H9 (cell line): ENCODE measurements at regions not wholly inside any gene's neighbourhood (a gene's known extent, or its start where the extent isn't known, plus 50 kb on each side); places are given as distances from the start of the nearest gene placed in this dataset.

ENCODE experiments used
- DNase-seq: peaks from one replicate; pipeline ENCODE4 v3.0.0-alpha.2; 2017
- H2AFZ ChIP-seq: one replicate; pipeline ENCODE4 v1.6.1; 2013; ENCODE audit warnings: mild to moderate bottlenecking, low read length, control low read depth, moderate library complexity
- H2AK5ac ChIP-seq: 2 replicates; pipeline ENCODE4 v1.6.1; 2013; ENCODE audit warnings: low read length, control low read depth, mixed read lengths; ENCODE audit not compliant: insufficient read length
- H2BK120ac ChIP-seq: one replicate; pipeline ENCODE4 v1.6.1; 2013; ENCODE audit warnings: low read depth, mild to moderate bottlenecking, low read length, control low read depth, inconsistent platforms; ENCODE audit not compliant: poor library complexity, severe bottlenecking
- H2BK12ac ChIP-seq: 2 replicates; pipeline ENCODE4 v1.6.1; 2013; ENCODE audit warnings: low read length, control low read depth, mixed read lengths, low read depth; ENCODE audit not compliant: insufficient read length
- H2BK15ac ChIP-seq: 2 replicates; pipeline ENCODE4 v1.6.1; 2013; ENCODE audit warnings: low read depth, low read length, control low read depth
- H2BK20ac ChIP-seq: one replicate; pipeline ENCODE4 v1.6.1; 2013; ENCODE audit warnings: low read depth, mild to moderate bottlenecking, low read length, control low read depth, inconsistent platforms; ENCODE audit not compliant: poor library complexity, severe bottlenecking
- H2BK5ac ChIP-seq: 2 replicates; pipeline ENCODE4 v1.6.1; 2013; ENCODE audit warnings: low read length, control low read depth, mixed read lengths; ENCODE audit not compliant: insufficient read length
- H3K14ac ChIP-seq: 2 replicates; pipeline ENCODE4 v1.6.1; 2013; ENCODE audit warnings: low read length, control low read depth; ENCODE audit not compliant: insufficient read depth
- H3K18ac ChIP-seq: 2 replicates; pipeline ENCODE4 v1.6.1; 2013; ENCODE audit warnings: low read depth, mild to moderate bottlenecking, mixed read lengths, low read length, control low read depth; ENCODE audit not compliant: insufficient read length
- H3K23ac ChIP-seq: 2 replicates; pipeline ENCODE4 v1.6.1; 2013; ENCODE audit warnings: low read length, control low read depth, mixed read lengths, low read depth; ENCODE audit not compliant: insufficient read length
- H3K23me2 ChIP-seq: 2 replicates; pipeline ENCODE4 v1.6.1; 2013; ENCODE audit warnings: low read depth, mild to moderate bottlenecking, mixed read lengths, low read length, control low read depth; ENCODE audit not compliant: insufficient read length, poor library complexity, severe bottlenecking
- H3K27ac ChIP-seq: 2 replicates; pipeline ENCODE4 v1.5.1; 2013; ENCODE audit warnings: low read length, control low read depth, mixed read lengths, low read depth; ENCODE audit not compliant: insufficient read length
- H3K27me3 ChIP-seq: 2 replicates; pipeline ENCODE4 v1.6.1; 2013; ENCODE audit warnings: low read length, control low read depth, inconsistent platforms; ENCODE audit not compliant: insufficient read depth
- H3K4ac ChIP-seq: 2 replicates; pipeline ENCODE4 v1.6.1; 2013; ENCODE audit warnings: low read depth, mild to moderate bottlenecking, control low read depth, inconsistent platforms, low read length, moderate library complexity
- H3K4me1 ChIP-seq: 2 replicates; pipeline ENCODE4 v1.6.1; 2013; ENCODE audit warnings: low read length, control low read depth, inconsistent platforms; ENCODE audit not compliant: insufficient read depth
- H3K4me2 ChIP-seq: 2 replicates; pipeline ENCODE4 v1.6.1; 2013; ENCODE audit warnings: low read length, control low read depth, mixed read lengths; ENCODE audit not compliant: insufficient read length, insufficient read depth
- H3K56ac ChIP-seq: 2 replicates; pipeline ENCODE4 v1.6.1; 2013; ENCODE audit warnings: low read depth, mild to moderate bottlenecking, mixed read lengths, low read length, control low read depth; ENCODE audit not compliant: insufficient read length
- H3K79me1 ChIP-seq: 2 replicates; pipeline ENCODE4 v1.6.1; 2013; ENCODE audit warnings: low read depth, mild to moderate bottlenecking, moderate library complexity, low read length, control low read depth, inconsistent platforms; ENCODE audit not compliant: insufficient read depth, poor library complexity, severe bottlenecking
- H3K79me2 ChIP-seq: 2 replicates; pipeline ENCODE4 v1.6.1; 2013; ENCODE audit warnings: low read length, control low read depth, inconsistent platforms; ENCODE audit not compliant: insufficient read depth
- H3K9ac ChIP-seq: 2 replicates; pipeline ENCODE4 v1.6.1; 2013; ENCODE audit warnings: low read length, control low read depth, mixed read lengths; ENCODE audit not compliant: insufficient read length; ENCODE audit errors: extremely low read depth
- H3K9me3 ChIP-seq: one replicate; pipeline ENCODE4 v1.6.1; 2013; ENCODE audit warnings: low read depth, low read length, inconsistent platforms; ENCODE audit not compliant: control insufficient read depth
- H3T11ph ChIP-seq: one replicate; pipeline ENCODE4 v1.6.1; 2013; ENCODE audit warnings: mild to moderate bottlenecking, low read length, control low read depth, inconsistent platforms
- H4K20me1 ChIP-seq: one replicate; pipeline ENCODE4 v1.6.1; 2013; ENCODE audit not compliant: control insufficient read depth, insufficient read length, insufficient read depth
- H4K5ac ChIP-seq: 2 replicates; pipeline ENCODE4 v1.6.1; 2013; ENCODE audit warnings: low read depth, mild to moderate bottlenecking, mixed read lengths, low read length, control low read depth; ENCODE audit not compliant: insufficient read length
- H4K8ac ChIP-seq: replicated peaks from 2 replicates; pipeline ENCODE4 v1.6.1; 2013; ENCODE audit warnings: low read length, control low read depth, mixed read lengths, low read depth; ENCODE audit not compliant: insufficient read length
- H4K91ac ChIP-seq: 2 replicates; pipeline ENCODE4 v1.6.1; 2013; ENCODE audit warnings: low read depth, mild to moderate bottlenecking, moderate library complexity, mixed read lengths, low read length, control low read depth; ENCODE audit not compliant: insufficient read length
- H3K27ac Mint-ChIP-seq, 3 experiments: 2 replicates in 2 of 3; 3 replicates in 1 of 3; pipeline ENCODE4 v1.8.0; 2020 to 2021; ENCODE audit warnings: mixed read lengths in 3 of 3, mild to moderate bottlenecking in 1 of 3, moderate library complexity in 1 of 3
- H3K27me3 Mint-ChIP-seq: 2 replicates; pipeline ENCODE4 v1.8.0; 2021; ENCODE audit warnings: low read depth, mild to moderate bottlenecking, moderate library complexity, mixed read lengths
- H3K36me3 Mint-ChIP-seq, 3 experiments: 2 replicates in 2 of 3; 3 replicates in 1 of 3; pipeline ENCODE4 v1.8.0; 2020 to 2021; ENCODE audit warnings: low read depth in 3 of 3, mixed read lengths in 3 of 3; ENCODE audit not compliant: insufficient read depth in 1 of 3
- H3K4me1 Mint-ChIP-seq, 2 experiments: 2 replicates each; pipeline ENCODE4 v1.8.0; 2020; ENCODE audit warnings: mixed read lengths in 2 of 2
- H3K4me3 Mint-ChIP-seq, 2 experiments: 2 replicates in 1 of 2; 3 replicates in 1 of 2; pipeline ENCODE4 v1.8.0; 2020 to 2021; ENCODE audit warnings: mild to moderate bottlenecking in 2 of 2, mixed read lengths in 2 of 2, moderate library complexity in 1 of 2
- H3K9me3 Mint-ChIP-seq, 2 experiments: 2 replicates in 1 of 2; 3 replicates in 1 of 2; pipeline ENCODE4 v1.8.0; 2020; ENCODE audit warnings: mild to moderate bottlenecking in 2 of 2, mixed read lengths in 2 of 2, moderate library complexity in 1 of 2
- CTCF ChIP-seq: fragments of 200-600 bp; sonication (generic); conservative IDR thresholded peaks from 3 replicates; pipeline ENCODE4 v1.8.0; 2021; ENCODE audit warnings: antibody characterized with exemption, mild to moderate bottlenecking
- WGBS: extraction: QIAGEN DNeasy Blood & Tissue Kit; methylation state at CpG from one replicate; pipeline ENCODE4 v1.1.7; 2013; ENCODE audit warnings: missing lambda C conversion rate, low lambda C conversion rate, mixed read lengths; ENCODE audit not compliant: insufficient read length; ENCODE audit errors: extremely low coverage; 5-methylcytosine and 5-hydroxymethylcytosine counted together

GRCh38 chr15:26197719-26198118, 334.6 kb upstream of the ATP10A start:
- DNase-seq, result no peak
- no peak overlapping the region for H3K27ac ChIP-seq
- H4K8ac ChIP-seq, result no peak overlapping the region

More at GRCh38 chr15:26197719-26198118, 334.6 kb upstream of the ATP10A start:
- H2BK20ac ChIP-seq, result no peak overlapping the region
- H2BK5ac ChIP-seq, result no peak overlapping the region
- H3T11ph ChIP-seq, result no peak overlapping the region
- Mint-ChIP-seq H3K27me3 (peaks cover 23% of the 10 kb centered on the region), H3K36me3 (0 out of 7 replicates have a peak, but pooled peaks cover 0 to 3% (median 0%) of the 10 kb centered on the region in 3 experiments), H3K4me3 (no peak overlapping the region), H3K4me1 (peaks cover 42 to 46% of the 10 kb centered on the region in 2 experiments), H3K9me3 (no peaks in the 10 kb centered on the region), H3K27ac (no peak overlapping the region)
- H2AFZ ChIP-seq, result no peak overlapping the region
- no peak overlapping the region for H3K14ac ChIP-seq
- no peaks in the 10 kb centered on the region for H4K20me1 ChIP-seq
- no peak overlapping the region for H3K4ac ChIP-seq
- no peak for TF ChIP-seq CTCF
- H3K9ac ChIP-seq, result no peak overlapping the region
- H3K27me3 ChIP-seq, result no peaks in the 10 kb centered on the region
- no peaks in the 10 kb centered on the region for H3K79me1 ChIP-seq
- H2BK15ac ChIP-seq, result no peak overlapping the region
- H3K79me2 ChIP-seq, result no peaks in the 10 kb centered on the region
- no peak overlapping the region for H3K18ac ChIP-seq
- no peak overlapping the region for H3K56ac ChIP-seq
- no peak overlapping the region for H2AK5ac ChIP-seq
- no peaks in the 10 kb centered on the region for H3K9me3 ChIP-seq
- no peak overlapping the region for H2BK12ac ChIP-seq
- H3K23me2 ChIP-seq, result no peaks in the 10 kb centered on the region
- no peak overlapping the region for H4K5ac ChIP-seq
- H3K4me2 ChIP-seq, result no peak overlapping the region
- no CpG with 5 or more reads among the region's 5 CpGs for WGBS
- H3K4me1 ChIP-seq, result peaks cover 20% of the 10 kb centered on the region; the same call in 1 of the 2 replicates
- H4K91ac ChIP-seq, result no peak overlapping the region
- no peak overlapping the region for H2BK120ac ChIP-seq
- H3K23ac ChIP-seq, result no peak overlapping the region
